GM12873 (cell line): ENCODE measurements at regions not wholly inside any gene's neighbourhood (a gene's known extent, or its start where the extent isn't known, plus 50 kb on each side); places are given as distances from the start of the nearest gene placed in this dataset.

Source experiments
- TF ChIP-seq, protein P1 (sequence below): IDR thresholded peaks from 2 replicates; pipeline ENCODE4 v1.5.1; 2012; ENCODE audit warnings: low read depth, mild to moderate bottlenecking, moderate library complexity, low read length, control low read depth; ENCODE audit not compliant: insufficient read depth; ENCODE audit errors: missing control alignments

DNA sequence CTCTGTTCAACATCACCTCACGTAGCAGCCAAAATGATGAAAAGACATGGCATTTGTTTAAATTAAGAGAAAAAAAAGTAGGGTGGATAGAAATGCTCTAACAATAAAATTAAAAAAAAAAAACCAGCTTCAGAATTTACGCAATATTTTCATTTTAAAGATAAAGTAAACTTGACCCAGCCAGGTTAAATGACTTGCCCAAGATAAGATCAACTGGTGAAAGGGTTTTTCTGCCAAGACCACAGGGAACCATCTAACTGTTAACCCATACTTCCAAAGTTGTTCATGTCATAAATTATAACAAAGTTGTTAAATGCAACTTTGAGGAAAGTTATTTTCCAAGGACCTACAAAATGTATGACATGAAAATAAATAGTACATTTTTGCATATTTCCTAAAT is 129.6 kb upstream of the SOX5 start:
- TF ChIP-seq, protein P1, sequence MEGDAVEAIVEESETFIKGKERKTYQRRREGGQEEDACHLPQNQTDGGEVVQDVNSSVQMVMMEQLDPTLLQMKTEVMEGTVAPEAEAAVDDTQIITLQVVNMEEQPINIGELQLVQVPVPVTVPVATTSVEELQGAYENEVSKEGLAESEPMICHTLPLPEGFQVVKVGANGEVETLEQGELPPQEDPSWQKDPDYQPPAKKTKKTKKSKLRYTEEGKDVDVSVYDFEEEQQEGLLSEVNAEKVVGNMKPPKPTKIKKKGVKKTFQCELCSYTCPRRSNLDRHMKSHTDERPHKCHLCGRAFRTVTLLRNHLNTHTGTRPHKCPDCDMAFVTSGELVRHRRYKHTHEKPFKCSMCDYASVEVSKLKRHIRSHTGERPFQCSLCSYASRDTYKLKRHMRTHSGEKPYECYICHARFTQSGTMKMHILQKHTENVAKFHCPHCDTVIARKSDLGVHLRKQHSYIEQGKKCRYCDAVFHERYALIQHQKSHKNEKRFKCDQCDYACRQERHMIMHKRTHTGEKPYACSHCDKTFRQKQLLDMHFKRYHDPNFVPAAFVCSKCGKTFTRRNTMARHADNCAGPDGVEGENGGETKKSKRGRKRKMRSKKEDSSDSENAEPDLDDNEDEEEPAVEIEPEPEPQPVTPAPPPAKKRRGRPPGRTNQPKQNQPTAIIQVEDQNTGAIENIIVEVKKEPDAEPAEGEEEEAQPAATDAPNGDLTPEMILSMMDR: no peak

DNA sequence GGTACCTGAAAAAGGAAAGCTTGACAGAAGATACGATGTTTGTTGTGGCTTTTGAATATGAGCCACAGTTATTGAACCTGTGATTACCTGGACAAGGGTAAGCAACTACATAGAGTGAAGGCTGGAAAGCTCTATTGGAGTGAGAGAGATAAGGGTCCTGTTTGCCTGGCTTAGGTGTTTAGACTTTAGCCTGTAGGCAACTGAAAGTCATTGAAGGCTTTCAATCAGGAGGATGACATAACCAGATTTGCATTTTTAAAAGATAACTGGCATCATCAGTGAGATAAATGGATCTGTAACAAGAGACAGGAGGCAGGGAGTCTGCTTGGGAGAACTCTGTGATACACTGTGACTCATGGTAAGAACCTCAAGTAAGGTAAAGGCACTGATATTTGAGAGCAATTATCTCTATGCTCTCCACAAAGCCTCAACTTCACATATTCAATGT is 128.9 kb upstream of the SOX5 start:
- TF ChIP-seq, protein P1: no peak

DNA sequence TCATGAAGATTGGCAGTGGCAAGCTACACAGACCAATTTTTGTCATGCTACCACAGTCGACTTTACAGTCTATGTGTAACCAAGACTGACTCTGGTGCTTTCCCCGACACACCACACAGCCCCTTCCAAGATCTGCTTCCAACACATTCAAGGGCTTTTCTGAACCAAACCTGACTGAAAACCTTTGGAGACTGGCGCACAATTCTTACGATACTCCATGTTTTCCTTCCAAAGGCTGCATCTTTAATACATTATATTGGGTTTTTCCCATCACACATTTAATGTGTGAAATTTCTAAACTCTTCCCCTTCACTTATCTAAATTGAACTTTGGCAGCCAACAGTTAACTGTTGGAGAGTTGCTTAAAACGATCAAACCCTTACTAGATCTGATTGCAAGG is 127.7 kb upstream of the SOX5 start:
- TF ChIP-seq, protein P1: no peak

DNA sequence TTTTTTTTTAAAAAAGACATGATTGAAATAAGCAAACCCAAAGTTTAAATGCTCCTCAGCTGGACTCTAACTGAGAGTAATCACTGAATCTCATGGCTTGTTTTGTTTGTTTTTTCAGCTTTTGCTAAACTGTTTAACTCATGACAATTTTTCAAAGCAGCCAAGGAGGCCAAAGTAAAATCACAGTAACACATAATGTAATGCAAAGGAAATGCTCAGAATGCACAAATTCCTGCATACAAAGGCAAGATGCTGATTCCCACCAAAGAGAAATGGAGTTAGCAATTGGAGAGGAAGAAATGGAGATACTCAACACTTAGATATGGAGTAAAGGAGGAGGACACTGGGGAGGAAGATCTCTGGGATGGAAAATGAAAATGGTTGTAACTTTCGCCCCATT is 126.2 kb upstream of the SOX5 start:
- TF ChIP-seq, protein P1: no peak

DNA sequence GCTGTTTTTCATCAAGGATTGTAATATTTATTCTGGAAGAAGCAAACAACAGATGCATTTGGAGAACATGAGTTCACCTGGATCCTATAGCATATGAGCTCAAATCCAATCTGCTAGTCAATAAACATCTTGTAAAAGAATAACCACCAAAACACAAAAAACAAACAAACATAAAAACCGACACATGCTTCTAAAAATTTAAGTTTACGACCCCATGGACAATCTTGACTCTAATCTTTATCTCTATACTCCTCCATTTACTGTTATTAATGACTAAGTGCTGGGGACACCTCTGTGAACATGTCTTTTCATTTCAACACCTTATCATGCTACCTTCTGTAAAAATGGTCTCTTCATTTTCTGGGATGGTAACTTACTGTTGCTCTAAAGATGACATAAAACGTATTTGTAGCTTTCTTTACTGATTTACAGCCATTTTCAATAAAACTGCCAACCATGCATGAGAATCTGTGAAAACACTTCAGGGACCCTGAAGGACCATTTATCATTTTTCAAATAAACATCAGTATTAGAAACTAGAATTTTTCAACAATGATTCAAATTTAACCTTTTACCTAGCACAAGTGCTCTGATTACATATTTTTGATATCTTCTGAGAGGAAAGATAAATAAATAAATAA is 123.8 kb upstream of the SOX5 start:
- TF ChIP-seq, protein P1: no peak

DNA sequence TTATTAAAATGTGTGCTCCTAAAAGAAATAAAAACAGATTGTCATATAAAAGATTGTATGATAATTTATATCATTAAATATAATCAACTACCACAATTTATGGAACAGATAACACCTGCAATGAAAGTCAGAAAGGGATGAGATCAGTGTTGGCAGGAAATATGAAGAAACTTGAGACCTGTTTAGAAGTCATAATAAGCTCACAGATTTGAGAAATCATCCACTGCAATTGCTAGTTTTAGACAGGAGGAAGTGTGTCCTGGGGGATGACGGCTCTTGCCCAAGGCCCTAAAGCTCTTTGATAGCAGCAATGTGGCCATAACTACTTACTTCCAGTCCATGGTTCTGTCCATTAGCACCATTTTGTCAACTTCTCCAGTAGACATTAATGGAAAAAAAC is 122.8 kb upstream of the SOX5 start:
- TF ChIP-seq, protein P1: no peak

DNA sequence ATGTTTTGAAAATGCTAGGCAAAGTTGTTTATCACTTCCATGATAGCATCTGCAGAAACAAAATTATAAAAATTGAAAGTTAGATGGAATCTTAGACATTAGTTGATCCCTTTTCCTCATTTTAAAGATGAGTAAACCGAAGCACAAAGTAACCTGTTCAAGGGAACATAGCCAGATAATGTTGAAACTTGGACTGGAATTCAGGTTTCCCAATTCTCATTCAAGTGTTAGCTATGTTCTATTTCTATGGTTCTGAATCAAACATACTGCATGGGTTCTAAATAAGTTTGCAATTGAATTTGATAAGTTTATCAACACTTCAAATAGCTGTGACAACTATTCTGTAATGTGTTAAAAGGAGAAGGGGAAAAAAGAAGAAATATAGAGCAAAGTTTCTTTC is 122.4 kb upstream of the SOX5 start:
- TF ChIP-seq, protein P1: no peak
